ENCODE measurements at regions not wholly inside any gene's neighbourhood (a gene's known extent, or its start where the extent isn't known, plus 50 kb on each side); places are given as distances from the start of the nearest gene placed in this dataset.

DNA sequence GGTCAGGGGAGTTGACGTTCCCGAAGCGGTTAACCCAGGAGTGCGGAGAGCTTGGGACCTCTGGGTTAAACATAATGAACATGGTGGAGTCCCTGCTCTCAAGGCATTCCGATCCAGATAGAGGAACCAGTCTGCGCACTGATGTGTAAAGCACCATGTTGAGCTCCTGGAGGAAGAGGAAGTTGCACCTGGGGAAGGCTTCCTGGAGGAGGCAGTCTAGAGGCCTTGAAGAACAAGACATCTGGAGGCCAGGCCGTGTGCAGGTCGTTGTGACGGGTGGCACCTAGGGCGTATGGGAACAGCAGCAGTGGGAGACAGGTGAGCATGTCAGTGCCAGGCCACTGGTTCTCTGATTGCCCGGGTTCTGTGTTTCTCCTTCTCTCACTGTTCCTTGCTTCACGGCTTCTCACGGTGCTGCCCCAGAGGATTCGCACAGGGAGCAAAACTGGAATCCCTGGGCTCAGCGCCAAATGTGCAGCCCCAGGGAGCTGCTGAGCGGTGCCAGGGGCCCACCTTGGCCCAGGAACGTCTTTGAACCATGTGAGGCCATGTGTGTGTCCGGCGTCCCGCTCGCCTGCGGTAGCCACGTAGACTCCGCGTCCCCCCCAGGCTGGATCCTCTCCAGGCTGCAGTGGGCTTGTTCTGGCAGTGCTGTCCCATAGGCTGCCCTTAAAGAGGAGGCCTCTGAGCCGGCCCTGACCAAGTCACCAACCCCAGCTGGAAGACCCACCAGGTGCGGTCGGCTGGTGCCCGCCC is 122.9 kb upstream of the GALNT2 start:
- no peak for DNase-seq
- Histone ChIP-seq H3K4me3 (no peak overlapping the region), H3K9me3 (no peaks in the 10 kb centered on the region), H3K27me3 (no peaks in the 10 kb centered on the region), H3K27ac (no peak overlapping the region), H3K36me3 (no peaks in the 10 kb centered on the region), H3K4me1 (no peaks in the 10 kb centered on the region)
- TF ChIP-seq, protein P1, sequence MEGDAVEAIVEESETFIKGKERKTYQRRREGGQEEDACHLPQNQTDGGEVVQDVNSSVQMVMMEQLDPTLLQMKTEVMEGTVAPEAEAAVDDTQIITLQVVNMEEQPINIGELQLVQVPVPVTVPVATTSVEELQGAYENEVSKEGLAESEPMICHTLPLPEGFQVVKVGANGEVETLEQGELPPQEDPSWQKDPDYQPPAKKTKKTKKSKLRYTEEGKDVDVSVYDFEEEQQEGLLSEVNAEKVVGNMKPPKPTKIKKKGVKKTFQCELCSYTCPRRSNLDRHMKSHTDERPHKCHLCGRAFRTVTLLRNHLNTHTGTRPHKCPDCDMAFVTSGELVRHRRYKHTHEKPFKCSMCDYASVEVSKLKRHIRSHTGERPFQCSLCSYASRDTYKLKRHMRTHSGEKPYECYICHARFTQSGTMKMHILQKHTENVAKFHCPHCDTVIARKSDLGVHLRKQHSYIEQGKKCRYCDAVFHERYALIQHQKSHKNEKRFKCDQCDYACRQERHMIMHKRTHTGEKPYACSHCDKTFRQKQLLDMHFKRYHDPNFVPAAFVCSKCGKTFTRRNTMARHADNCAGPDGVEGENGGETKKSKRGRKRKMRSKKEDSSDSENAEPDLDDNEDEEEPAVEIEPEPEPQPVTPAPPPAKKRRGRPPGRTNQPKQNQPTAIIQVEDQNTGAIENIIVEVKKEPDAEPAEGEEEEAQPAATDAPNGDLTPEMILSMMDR (IDR thresholded peaks at IDR 0.05): no peak
- TF ChIP-seq POLR2A (IDR thresholded peaks at IDR 0.05): no peak

DNA sequence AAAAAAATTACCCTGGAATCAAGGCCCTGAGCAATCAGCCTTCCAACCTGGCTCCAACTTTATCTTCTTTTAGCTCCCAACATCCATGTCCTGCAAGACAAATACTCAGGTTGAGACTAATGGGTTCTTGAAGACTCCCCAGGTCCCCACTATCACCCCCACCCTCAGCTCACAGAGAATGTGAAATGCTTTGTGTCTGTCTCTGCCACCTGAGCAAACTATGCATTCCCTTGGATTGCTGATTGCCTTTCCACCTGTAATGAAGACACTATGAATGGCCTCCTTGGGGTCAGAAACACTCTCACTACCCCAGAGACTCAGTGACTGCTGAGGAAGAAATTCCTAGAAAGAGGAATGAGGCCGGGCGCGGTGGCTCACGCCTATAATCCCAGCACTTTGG is 121.2 kb upstream of the GALNT2 start:
- H3K9me3 ChIP-seq: no peaks in the 10 kb centered on the region
- TF ChIP-seq, protein P1 (IDR thresholded peaks at IDR 0.05): no peak
- no peak for TF ChIP-seq POLR2A (IDR thresholded peaks at IDR 0.05)
- no peak overlapping the region for H3K4me3 ChIP-seq
- H3K36me3 ChIP-seq: no peaks in the 10 kb centered on the region
- H3K27me3 ChIP-seq: no peaks in the 10 kb centered on the region
- no peaks in the 10 kb centered on the region for H3K4me1 ChIP-seq
- H3K27ac ChIP-seq: no peak overlapping the region
- no peak for DNase-seq

DNA sequence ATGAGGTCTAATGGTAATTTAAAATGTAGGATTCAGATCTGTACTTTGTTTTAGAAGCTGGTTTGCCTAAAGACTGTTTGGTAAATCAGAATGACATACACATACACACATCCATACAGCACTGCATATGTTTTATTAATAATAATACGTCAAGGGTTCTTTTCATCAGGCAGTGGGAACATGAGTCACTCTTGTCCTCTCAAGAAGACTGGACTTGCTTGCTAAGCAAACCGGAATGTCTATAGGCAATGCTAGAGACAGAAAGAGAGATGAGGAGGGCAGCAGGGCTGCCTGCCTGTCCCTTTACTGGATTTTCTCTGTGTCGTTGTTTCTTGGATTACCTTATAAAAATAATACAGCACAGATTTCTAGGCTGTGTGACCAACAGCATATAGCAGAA is 119.1 kb upstream of the GALNT2 start:
- no peak overlapping the region for H3K4me3 ChIP-seq
- no peak for DNase-seq
- H3K27ac ChIP-seq: no peak overlapping the region
- TF ChIP-seq, protein P1 (IDR thresholded peaks at IDR 0.05): no peak
- no peak for TF ChIP-seq POLR2A (IDR thresholded peaks at IDR 0.05)
- no peaks in the 10 kb centered on the region for H3K27me3 ChIP-seq
- no peaks in the 10 kb centered on the region for H3K9me3 ChIP-seq
- H3K36me3 ChIP-seq: no peaks in the 10 kb centered on the region
- H3K4me1 ChIP-seq: no peaks in the 10 kb centered on the region

DNA sequence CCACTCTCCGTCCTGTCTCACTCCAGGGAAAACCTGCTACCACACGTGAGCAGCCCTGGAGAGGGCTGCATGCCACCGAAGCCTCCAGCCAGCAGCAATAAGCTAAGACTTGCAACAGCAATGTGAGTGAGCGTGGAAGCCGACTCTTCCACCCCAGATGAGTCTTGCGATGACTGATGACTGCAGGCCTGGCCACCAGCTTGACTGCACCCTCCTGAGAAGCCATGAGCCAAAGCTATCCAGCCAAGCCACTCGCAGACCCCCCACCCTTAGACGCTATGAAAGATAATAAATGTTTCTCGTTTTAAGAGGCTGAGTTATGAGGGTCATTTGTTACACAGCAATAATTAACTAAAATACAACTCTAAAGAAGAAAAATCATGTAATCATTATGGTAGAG is 118.6 kb upstream of the GALNT2 start:
- Histone ChIP-seq H3K4me1 (no peaks in the 10 kb centered on the region), H3K27me3 (no peaks in the 10 kb centered on the region), H3K36me3 (no peaks in the 10 kb centered on the region), H3K27ac (no peak overlapping the region), H3K9me3 (no peaks in the 10 kb centered on the region), H3K4me3 (no peak overlapping the region)
- TF ChIP-seq, protein P1 (IDR thresholded peaks at IDR 0.05): no peak
- no peak for TF ChIP-seq POLR2A (IDR thresholded peaks at IDR 0.05)
- no peak for DNase-seq

DNA sequence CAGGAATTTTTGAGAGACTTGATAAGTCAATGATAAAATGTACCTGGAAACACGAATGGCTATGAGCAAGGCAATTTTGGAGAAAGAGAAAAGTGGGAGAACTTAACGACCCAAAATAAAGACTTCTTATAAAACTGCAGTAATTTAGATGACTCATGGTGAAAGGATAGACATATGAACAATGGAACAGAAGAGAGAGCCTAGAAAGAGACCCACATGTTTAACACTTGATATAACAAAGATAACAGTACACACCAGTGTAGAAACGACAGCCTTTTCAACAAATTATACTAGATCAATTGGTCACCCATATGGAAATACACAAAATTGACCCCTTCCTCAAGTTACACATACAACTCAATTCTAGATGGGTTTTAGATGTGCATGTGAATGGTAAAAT is 117.5 kb upstream of the GALNT2 start:
- H3K27me3 ChIP-seq: no peaks in the 10 kb centered on the region
- no peak for TF ChIP-seq POLR2A (IDR thresholded peaks at IDR 0.05)
- TF ChIP-seq, protein P1 (IDR thresholded peaks at IDR 0.05): no peak
- H3K4me1 ChIP-seq: no peaks in the 10 kb centered on the region
- H3K4me3 ChIP-seq: no peak overlapping the region
- no peak overlapping the region for H3K27ac ChIP-seq
- no peaks in the 10 kb centered on the region for H3K9me3 ChIP-seq
- DNase-seq: no peak
- no peaks in the 10 kb centered on the region for H3K36me3 ChIP-seq

Data from Peyer's patch (tissue), 4 donors.